HAP-1 (cell line): ENCODE measurements at regions not wholly inside any gene's neighbourhood (a gene's known extent, or its start where the extent isn't known, plus 50 kb on each side); places are given as distances from the start of the nearest gene placed in this dataset.
"Not testable (repeated sequence)": the region's sequence is repeated elsewhere in the genome, so short reads cannot be mapped to it uniquely, and the experiment has no call there.

Experiments
- DNase-seq, 2 experiments: peaks; one replicate each; pipeline ENCODE4 v3.0.0-alpha.2; 2016 to 2020; ENCODE audit warnings: low spot score in 2 of 2
- H3K27me3 ChIP-seq: fragments of 250-450 bp; sonication (Bioruptor Pico); 2 replicates; pipeline ENCODE4 v1.5.1; 2020; ENCODE audit warnings: low read depth, mild to moderate bottlenecking, moderate library complexity
- H3K36me3 ChIP-seq: fragments of 250-450 bp; sonication (Bioruptor Pico); replicated peaks from 2 replicates; pipeline ENCODE4 v1.5.1; 2020; ENCODE audit warnings: mild to moderate bottlenecking
- H3K4me1 ChIP-seq: fragments of 250-450 bp; sonication (Bioruptor Pico); 2 replicates; pipeline ENCODE4 v1.5.1; 2020; ENCODE audit warnings: mild to moderate bottlenecking
- H3K4me3 ChIP-seq: fragments of 250-450 bp; sonication (Bioruptor Pico); 2 replicates; pipeline ENCODE4 v1.5.1; 2020; ENCODE audit warnings: mild to moderate bottlenecking, moderate library complexity
- H3K9me3 ChIP-seq: fragments of 250-450 bp; sonication (Bioruptor Pico); 2 replicates; pipeline ENCODE4 v1.5.1; 2020; ENCODE audit warnings: mild to moderate bottlenecking, moderate library complexity
- in situ Hi-C: fragments of 300-500 bp; cut with MboI; formaldehyde crosslinking; loops from 3 replicates; pipeline ENCODE4 v1.14.3; 2020; ENCODE audit warnings: low sequenced_read_pairs, inconsistent platforms, mixed read lengths

DNA sequence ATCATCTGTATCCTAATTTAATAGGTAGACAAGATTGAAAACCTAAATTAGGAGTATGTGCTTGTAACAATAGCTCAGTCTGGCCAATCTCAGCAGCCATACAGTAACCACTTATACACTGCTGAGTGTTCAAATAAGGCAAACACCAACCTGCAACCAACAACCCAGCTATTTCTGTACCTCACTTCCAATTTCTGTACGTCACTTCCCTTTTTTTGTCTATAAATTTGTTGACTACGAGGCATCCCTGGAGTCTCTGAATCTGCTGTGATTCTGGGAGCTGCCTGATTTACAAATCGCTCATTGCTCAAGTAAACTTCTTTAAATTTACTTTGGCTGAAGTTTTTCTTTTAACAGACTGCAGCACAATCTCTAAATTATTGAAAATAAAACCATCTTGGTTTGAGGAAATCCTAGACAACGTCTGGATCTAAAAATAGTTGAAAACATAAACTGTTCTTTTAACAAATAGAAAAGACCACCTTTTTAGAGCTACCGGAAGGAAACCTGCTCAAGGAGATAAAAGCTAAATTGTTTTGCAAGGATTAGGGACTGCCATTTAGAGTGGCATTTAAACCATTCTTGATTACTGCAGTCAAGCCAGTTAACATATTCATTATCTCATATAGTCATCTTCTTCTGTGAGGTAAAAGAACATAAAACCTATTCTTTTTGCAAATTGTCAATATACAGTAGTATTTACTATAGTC is 778.1 kb downstream of the SH3BGRL start:
- DNase-seq = no peak
- Histone ChIP-seq H3K4me1 (no peaks in the 10 kb centered on the region), H3K27me3 (no peaks in the 10 kb centered on the region), H3K36me3 (no peaks in the 10 kb centered on the region), H3K9me3 (no peaks in the 10 kb centered on the region), H3K4me3 (no peak overlapping the region)
- in situ Hi-C loops = no loop called here

DNA sequence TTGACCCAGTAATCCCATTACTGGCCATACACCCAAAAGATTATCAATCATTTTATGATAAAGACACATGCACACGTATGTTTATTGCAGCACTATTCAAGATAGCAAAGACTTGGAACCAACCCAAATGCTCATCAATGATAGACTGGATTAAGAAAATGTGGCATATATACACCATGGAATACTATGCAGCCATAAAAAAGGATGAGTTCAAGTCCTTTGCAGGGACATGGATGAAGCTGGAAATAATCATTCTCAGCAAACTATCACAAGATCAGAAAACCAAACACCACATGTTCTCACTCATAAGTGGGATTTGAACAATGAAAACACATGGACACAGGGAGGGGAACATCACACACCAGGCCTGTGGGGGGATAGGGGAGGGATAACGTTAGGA is 785.3 kb downstream of the SH3BGRL start:
- H3K9me3 ChIP-seq, in situ Hi-C loops, H3K4me1 ChIP-seq, DNase-seq, H3K36me3 ChIP-seq, H3K27me3 ChIP-seq, H3K4me3 ChIP-seq: not testable (repeated sequence)

DNA sequence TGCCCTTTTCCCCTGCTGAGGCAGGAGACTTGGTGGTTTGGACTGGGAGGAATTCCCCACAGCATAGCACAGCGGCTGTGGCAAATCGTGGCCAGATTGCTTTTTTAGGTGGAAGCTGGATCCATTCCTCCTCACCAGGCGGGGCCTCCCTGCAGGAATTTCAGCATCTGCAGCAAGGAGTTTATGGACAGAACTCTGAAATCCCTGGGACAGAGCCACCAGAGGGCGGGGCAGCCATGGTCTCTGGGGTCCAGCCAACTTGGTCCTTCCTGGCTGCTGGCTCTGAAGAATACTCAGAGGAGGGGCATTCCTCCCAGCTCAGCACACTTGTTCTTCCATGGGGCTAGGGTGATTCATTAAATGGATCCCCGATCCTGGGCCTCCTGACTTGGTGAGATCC is 794.3 kb downstream of the SH3BGRL start:
- DNase-seq = no peak
- Histone ChIP-seq H3K27me3 (0 out of 2 replicates have a peak, but pooled peaks cover under 1% of the 10 kb centered on the region), H3K4me3 (no peak overlapping the region), H3K4me1 (no peaks in the 10 kb centered on the region), H3K9me3 (no peaks in the 10 kb centered on the region), H3K36me3 (no peaks in the 10 kb centered on the region)
- in situ Hi-C loops = no loop called here

DNA sequence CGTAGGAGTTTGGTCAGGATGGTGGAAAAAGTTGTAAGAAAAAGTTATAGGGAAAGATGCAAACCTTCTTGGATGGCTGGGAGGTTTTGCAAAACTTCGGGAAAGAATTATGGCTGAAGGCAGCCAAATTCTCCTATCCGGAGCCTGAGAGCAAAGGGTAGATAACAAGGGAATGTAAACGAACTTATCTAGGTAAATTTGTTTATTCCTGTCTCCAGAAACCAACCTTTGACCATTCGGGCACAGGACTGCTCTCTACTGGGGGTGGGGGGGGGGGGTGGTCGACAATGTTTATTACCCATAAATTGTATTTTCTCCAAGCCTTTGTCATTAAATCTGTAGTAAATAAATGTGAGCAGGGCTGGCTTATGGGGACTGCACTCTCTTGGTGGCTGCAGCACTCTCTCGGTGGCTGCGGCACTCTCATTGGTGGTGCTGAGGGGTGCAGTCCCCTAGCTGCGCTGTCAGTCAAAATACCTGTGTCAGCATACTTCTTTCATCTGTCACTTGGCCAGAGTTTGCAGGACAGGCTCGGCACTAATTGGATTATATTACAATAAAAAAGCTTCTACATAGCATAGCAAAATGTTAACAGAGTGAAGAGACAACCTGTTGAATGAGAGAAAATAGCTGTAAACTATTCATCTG is 827.8 kb downstream of the SH3BGRL start:
- Histone ChIP-seq H3K9me3 (no peaks in the 10 kb centered on the region), H3K36me3 (no peaks in the 10 kb centered on the region), H3K4me1 (no peaks in the 10 kb centered on the region), H3K27me3 (no peaks in the 10 kb centered on the region), H3K4me3 (no peak overlapping the region)
- DNase-seq = no peak
- in situ Hi-C loops = no loop called here

DNA sequence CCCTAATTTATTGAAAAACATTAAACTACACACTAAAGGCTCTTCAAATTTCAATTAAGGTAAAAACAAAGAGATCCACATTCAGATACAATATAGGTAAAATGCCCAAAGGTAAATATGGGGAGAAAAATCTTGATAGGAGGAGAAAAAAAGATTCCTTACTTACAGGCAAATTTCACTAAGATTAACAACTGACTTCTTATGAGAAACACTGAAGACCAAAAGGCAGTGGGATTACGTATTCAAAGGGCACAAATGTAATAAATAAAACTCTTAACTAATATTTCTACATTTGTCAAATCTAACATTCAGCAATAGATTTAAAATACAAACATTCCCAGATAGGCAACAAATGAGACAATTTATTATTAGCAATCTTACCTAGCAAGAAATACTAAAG is 829.3 kb downstream of the SH3BGRL start:
- no peaks in the 10 kb centered on the region for H3K36me3 ChIP-seq
- DNase-seq = no peak
- H3K27me3 ChIP-seq = no peaks in the 10 kb centered on the region
- in situ Hi-C loops = no loop called here
- H3K4me1 ChIP-seq = no peaks in the 10 kb centered on the region
- no peak overlapping the region for H3K4me3 ChIP-seq
- H3K9me3 ChIP-seq = no peaks in the 10 kb centered on the region

DNA sequence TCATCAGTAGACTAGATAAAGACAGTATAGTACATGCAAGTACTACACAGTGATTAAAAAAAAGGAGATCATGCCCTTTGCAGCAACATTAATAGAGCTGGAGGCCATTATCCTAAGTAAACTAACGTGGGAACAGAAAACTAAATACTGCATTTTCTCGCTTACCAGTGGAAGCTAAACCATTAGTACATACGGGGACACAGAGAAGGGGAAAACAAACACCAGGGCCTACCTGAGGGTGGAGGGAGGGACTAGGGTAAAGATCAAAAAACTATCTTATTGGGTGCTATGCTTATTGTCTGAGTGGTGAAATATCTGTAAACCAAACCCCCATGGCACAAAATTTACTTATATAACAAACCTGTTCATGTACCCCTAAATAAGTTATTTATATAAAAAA is 836.9 kb downstream of the SH3BGRL start:
- H3K27me3 ChIP-seq = no peaks in the 10 kb centered on the region
- DNase-seq = no peak
- in situ Hi-C loops = no loop called here
- 0 out of 2 replicates have a peak, but pooled peaks cover under 1% of the 10 kb centered on the region for H3K9me3 ChIP-seq
- no peaks in the 10 kb centered on the region; the same call in 1 of the 2 replicates for H3K4me1 ChIP-seq
- no peak overlapping the region for H3K4me3 ChIP-seq
- no peaks in the 10 kb centered on the region for H3K36me3 ChIP-seq

DNA sequence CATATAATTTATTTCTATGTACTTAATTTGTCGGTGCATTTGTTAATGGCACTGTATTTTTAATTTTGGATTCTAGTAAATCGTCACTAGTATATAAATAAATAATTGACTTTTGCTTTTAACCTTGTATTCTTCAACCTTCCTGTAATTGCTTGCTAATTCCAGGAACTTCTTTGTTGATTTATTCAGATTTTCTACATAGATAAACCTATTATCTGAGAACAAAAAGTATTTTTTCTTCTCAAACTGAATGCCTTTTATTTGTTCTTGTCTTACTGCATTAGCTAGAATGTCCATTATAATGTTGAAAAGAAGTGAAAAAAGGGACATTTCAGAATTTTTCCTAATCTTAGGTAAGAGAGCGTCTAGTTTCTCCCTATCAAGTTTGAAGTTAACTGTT is 839.1 kb downstream of the SH3BGRL start:
- H3K4me3 ChIP-seq = no peak overlapping the region
- peak in 1 of 2 experiments; percentile 54 for DNase-seq
- no peaks in the 10 kb centered on the region; the same call in 1 of the 2 replicates for H3K4me1 ChIP-seq
- no peaks in the 10 kb centered on the region for H3K27me3 ChIP-seq
- H3K36me3 ChIP-seq = no peaks in the 10 kb centered on the region
- H3K9me3 ChIP-seq = 0 out of 2 replicates have a peak, but pooled peaks cover 2% of the 10 kb centered on the region
- in situ Hi-C loops = no loop called here

DNA sequence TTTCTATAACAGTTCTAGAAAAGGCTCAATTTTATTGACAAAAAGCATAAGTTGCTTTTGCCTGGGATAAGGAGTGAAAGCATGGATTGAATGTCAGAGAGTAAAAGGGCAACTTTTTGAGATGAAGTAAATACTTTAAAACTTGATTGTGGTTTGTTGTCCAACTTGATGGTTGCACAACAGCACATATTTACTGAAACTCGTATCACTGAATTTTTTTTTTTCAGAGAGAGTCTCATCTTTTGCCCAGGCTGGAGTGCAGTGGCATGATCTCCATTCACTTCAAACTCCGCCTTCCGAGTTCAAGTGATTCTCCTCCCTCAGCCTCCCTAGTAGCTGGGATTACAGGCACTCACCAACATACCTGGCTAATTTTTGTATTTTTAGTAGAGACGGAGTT is 856.8 kb downstream of the SH3BGRL start:
- DNase-seq = no peak
- H3K36me3 ChIP-seq = no peaks in the 10 kb centered on the region
- in situ Hi-C loops = no loop called here
- no peaks in the 10 kb centered on the region for H3K27me3 ChIP-seq
- H3K4me1 ChIP-seq = no peaks in the 10 kb centered on the region
- no peaks in the 10 kb centered on the region for H3K9me3 ChIP-seq
- H3K4me3 ChIP-seq = no peak overlapping the region

DNA sequence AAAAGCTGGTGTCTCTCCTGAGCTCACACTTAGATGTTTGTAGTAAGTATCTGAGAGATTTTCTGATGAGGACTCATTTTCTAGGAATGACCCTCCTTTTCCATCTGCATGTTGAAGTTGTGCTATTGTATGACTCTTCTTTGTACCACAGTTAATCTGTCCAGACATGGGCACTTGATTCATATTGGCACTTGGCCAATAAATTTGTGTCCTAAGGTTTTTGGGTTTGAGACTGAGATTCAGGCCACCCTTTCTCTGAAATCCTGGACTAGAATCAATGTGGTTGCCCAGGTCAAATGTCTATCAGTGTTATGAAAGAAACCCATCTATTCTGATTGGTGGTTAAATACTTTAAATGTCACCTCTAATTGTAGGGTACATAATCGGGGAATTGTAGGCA is 869.0 kb downstream of the SH3BGRL start:
- in situ Hi-C loops = no loop called here
- H3K4me1 ChIP-seq = no peaks in the 10 kb centered on the region
- no peak overlapping the region for H3K4me3 ChIP-seq
- no peaks in the 10 kb centered on the region for H3K36me3 ChIP-seq
- H3K27me3 ChIP-seq = no peaks in the 10 kb centered on the region
- no peak for DNase-seq
- H3K9me3 ChIP-seq = no peaks in the 10 kb centered on the region

DNA sequence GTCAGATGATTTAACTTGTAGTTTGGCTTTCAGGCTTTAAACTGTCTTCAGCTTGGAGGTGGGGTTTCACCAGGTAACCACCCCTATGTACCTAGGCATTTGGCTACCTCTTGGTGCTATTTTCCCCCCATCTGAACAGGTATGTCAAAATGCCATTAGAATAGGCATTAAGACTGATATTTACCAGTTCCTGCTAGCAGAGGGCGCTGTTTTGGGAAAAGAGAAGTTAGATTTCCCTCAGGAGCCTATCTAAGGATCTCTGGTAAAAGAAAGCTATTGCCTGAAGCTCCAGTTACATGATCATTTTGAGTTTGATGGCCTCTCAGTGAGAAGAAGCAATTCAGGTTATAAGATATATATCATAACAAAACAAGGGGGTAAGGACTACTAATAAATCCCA is 879.1 kb downstream of the SH3BGRL start:
- DNase-seq = peak in 1 of 2 experiments; percentile 35
- in situ Hi-C loops = no loop called here
- no peaks in the 10 kb centered on the region for H3K9me3 ChIP-seq
- no peaks in the 10 kb centered on the region for H3K36me3 ChIP-seq
- H3K4me3 ChIP-seq = no peak overlapping the region
- no peaks in the 10 kb centered on the region for H3K27me3 ChIP-seq
- no peaks in the 10 kb centered on the region for H3K4me1 ChIP-seq

DNA sequence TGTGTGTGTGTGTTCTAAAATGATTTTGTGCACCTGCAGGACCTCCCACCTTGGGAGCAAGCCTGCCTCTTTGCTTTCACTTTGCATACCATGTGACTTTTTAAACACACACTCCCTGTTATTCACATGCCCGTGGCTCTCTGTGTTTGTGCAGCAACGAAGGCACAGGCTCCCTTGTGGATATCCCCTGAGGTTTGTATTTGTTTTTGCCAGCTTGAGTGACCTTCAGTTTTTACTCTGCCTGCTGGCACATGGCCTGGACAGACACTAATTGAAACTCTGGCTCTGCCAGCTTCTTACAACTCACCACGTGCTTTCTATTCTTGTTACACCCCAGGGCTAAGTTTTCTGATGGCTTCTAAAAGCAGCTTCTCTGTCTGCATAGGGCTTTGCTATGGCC is 885.8 kb downstream of the SH3BGRL start:
- H3K36me3 ChIP-seq = no peaks in the 10 kb centered on the region
- DNase-seq = no peak
- in situ Hi-C loops = no loop called here
- H3K27me3 ChIP-seq = no peaks in the 10 kb centered on the region
- H3K9me3 ChIP-seq = no peaks in the 10 kb centered on the region; the same call in 1 of the 2 replicates
- no peak overlapping the region for H3K4me3 ChIP-seq
- H3K4me1 ChIP-seq = no peaks in the 10 kb centered on the region

DNA sequence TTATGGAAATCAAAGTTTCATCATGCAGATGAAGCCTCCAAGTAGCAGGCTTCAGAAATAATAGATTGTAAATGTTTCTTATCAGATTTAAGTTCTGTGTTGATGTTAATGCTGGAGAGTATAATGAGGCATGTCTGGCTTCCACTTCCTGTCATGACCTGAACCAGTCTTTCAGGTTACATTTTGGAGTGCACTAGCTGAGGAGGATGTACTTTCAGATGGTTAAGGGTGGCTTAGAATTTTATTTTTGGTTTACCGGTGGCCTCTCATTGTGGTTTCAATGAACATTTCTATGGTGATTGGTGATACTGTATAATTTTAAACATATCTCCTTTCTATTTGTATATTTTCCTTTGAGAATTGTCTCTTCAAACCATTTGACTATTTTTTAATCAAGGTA is 890.4 kb downstream of the SH3BGRL start:
- Histone ChIP-seq H3K4me3 (no peak overlapping the region), H3K36me3 (no peaks in the 10 kb centered on the region), H3K9me3 (no peaks in the 10 kb centered on the region), H3K4me1 (no peaks in the 10 kb centered on the region), H3K27me3 (no peaks in the 10 kb centered on the region)
- DNase-seq = no peak
- in situ Hi-C loops = no loop called here

DNA sequence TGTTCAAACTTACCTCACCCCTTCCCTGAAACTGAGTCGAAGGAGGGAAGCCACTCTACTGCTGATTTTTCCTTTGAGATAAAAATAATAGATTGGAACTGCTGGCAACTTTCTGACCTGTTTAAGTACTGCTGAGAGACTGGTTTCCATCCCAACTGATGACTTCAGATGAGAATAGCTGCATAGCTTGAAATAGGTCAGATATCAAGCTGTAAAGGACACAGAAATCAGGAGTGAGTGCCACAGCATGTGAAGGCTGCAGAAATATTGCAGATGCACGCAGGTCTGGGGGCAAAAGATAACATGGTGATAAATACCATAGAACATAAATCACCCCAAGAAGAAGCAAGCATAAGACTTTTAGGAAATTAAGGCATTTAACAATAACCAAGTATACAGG is 923.2 kb downstream of the SH3BGRL start:
- in situ Hi-C loops = no loop called here
- no peaks in the 10 kb centered on the region for H3K36me3 ChIP-seq
- H3K9me3 ChIP-seq = no peaks in the 10 kb centered on the region
- H3K4me1 ChIP-seq = no peaks in the 10 kb centered on the region
- H3K4me3 ChIP-seq = no peak overlapping the region
- DNase-seq = no peak
- H3K27me3 ChIP-seq = no peaks in the 10 kb centered on the region

DNA sequence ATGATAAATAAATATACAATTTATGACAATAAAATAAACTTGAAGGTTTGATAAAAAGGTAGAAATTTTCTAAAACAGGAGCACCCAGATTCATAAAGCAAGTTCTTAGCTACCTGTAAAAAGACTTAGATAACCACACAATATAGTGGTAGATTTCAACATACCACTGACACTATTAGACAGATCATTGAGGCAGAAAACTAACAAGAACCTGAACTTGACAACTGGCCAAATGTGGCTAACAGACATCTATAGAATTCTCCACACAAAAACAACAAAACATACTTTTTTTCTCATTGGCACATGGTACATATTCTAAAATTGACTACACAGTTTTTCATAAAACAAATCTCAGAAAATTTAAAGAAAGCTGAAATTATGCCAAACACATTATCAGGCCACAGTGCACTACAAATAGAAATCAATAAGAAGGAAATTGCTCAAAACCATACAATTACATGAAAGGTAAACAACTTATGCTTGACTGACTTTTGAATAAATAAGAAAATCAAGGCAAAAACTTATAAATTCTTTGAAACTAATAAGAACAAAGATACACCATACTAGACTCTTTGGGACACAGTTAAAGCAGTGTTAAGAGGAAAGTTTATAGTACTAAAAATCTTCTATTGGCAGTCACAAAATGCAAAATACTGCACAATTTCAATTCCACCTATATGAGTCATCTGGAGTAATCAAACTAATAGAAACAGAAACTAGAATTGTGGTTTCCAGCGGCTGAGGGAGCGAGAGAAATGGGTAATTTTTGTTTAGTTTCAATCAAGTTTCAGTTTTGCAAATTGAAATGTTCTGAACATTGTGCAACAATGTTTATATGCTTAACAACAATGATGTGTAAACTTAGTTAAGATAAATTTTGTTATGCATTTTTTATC is 925.6 kb downstream of the SH3BGRL start:
- in situ Hi-C loops = no loop called here
- no peak for DNase-seq
- Histone ChIP-seq H3K27me3 (no peaks in the 10 kb centered on the region), H3K4me3 (no peak overlapping the region), H3K4me1 (no peaks in the 10 kb centered on the region), H3K36me3 (no peaks in the 10 kb centered on the region), H3K9me3 (no peaks in the 10 kb centered on the region)
